Endothelial cell of umbilical vein (primary cell): ENCODE measurements at regions not wholly inside any gene's neighbourhood (a gene's known extent, or its start where the extent isn't known, plus 50 kb on each side); places are given as distances from the start of the nearest gene placed in this dataset.

Experiments used
- BruUV-seq: library from RNA; stranded (reverse); fragments of 400-500 nt; replicated peaks from 2 replicates; lab custom pipeline; 2021; lab: Mats Ljungman, UMichigan
- CTCF ChIA-PET: fragments of 300-600, 350-600 bp; sonication (Branson Sonifier 250); formaldehyde crosslinking; loops from one replicate; lab custom pipeline; 2021; ENCODE audit warnings: antibody characterized with exemption, inconsistent platforms; lab: Charles Lee
- POLR2A ChIA-PET: fragments of 300-600, 350-600 bp; sonication (Branson Sonifier 250); formaldehyde crosslinking; loops from one replicate; lab custom pipeline; 2021; ENCODE audit warnings: antibody characterized with exemption, inconsistent platforms; lab: Charles Lee
- DNase-seq: peaks from one replicate; pipeline ENCODE4 v3.0.0-alpha.2; 2011; ENCODE audit warnings: low read depth, low spot score
- FAIRE-seq: peaks from 2 replicates; lab custom pipeline; 2011; peaks lifted over from hg19 to GRCh38; lab: Jason Lieb, UNC
- H2AFZ ChIP-seq: 2 replicates; pipeline ENCODE4 v1.6.0; 2012; ENCODE audit warnings: low read depth, low read length, control low read depth, inconsistent platforms
- H3K27ac ChIP-seq: 2 replicates; pipeline ENCODE4 v1.5.1; 2011; ENCODE audit warnings: low read depth, mild to moderate bottlenecking, control low read depth, low read length, moderate library complexity; ENCODE audit not compliant: insufficient read depth
- H3K27me3 ChIP-seq, 2 experiments: 2 replicates each; pipeline versions ENCODE4 v1.6.0 to v1.6.1; 2011; ENCODE audit warnings: low read length in 2 of 2, mixed read lengths in 1 of 2; ENCODE audit not compliant: control insufficient read depth in 2 of 2, insufficient read depth in 2 of 2
- H3K36me3 ChIP-seq, 2 experiments: 2 replicates in 1 of 2; 3 replicates in 1 of 2; pipeline ENCODE4 v1.5.1; 2011; ENCODE audit warnings: low read length in 2 of 2, mild to moderate bottlenecking in 1 of 2, moderate library complexity in 1 of 2; ENCODE audit not compliant: control insufficient read depth in 2 of 2, insufficient read depth in 2 of 2; ENCODE audit errors: extremely low read depth in 1 of 2
- H3K4me1 ChIP-seq: 3 replicates; pipeline ENCODE4 v1.5.1; 2011; ENCODE audit warnings: mild to moderate bottlenecking, low read length; ENCODE audit not compliant: control insufficient read depth, insufficient read depth; ENCODE audit errors: extremely low read depth
- H3K4me2 ChIP-seq: 2 replicates; pipeline ENCODE4 v1.6.1; 2011; ENCODE audit warnings: low read length, control low read depth, mixed read lengths; ENCODE audit not compliant: insufficient read depth
- H3K4me3 ChIP-seq, 3 experiments: fragments of 200-600 bp in 1 of 3; sonication (generic), shearing (Covaris generic) in 1 of 3; replicated peaks in 1 of 3; 2 replicates each; pipeline ENCODE4 v1.5.1; 2011 to 2016; ENCODE audit warnings: control low read depth in 3 of 3, low read length in 3 of 3, mild to moderate bottlenecking in 2 of 3, inconsistent platforms in 1 of 3, low read depth in 1 of 3, moderate library complexity in 1 of 3; ENCODE audit not compliant: insufficient read depth in 1 of 3
- H3K79me2 ChIP-seq: 2 replicates; pipeline ENCODE4 v1.6.0; 2012; ENCODE audit warnings: low read length, inconsistent platforms; ENCODE audit not compliant: control insufficient read depth, insufficient read depth
- H3K9ac ChIP-seq: replicated peaks from 2 replicates; pipeline ENCODE3; 2011; ENCODE audit warnings: low read length, control low read depth; ENCODE audit not compliant: insufficient read depth; ENCODE audit errors: extremely low read depth
- H3K9me1 ChIP-seq: replicated peaks from 3 replicates; pipeline ENCODE4 v1.6.0; 2011; ENCODE audit warnings: mild to moderate bottlenecking, low read length; ENCODE audit not compliant: control insufficient read depth, insufficient read depth; ENCODE audit errors: extremely low read depth
- H3K9me3 ChIP-seq: replicated peaks from 2 replicates; pipeline ENCODE4 v1.5.1; 2012; ENCODE audit warnings: low read length, inconsistent platforms; ENCODE audit not compliant: control insufficient read depth, insufficient read depth
- H4K20me1 ChIP-seq: replicated peaks from 2 replicates; pipeline ENCODE3; 2011; ENCODE audit warnings: mild to moderate bottlenecking, low read length; ENCODE audit not compliant: control insufficient read depth, insufficient read depth; ENCODE audit errors: extremely low read depth
- CTCF ChIP-seq, 2 donors: IDR thresholded peaks; 1 replicate in 1 of 2; 2 replicates in 1 of 2; pipeline ENCODE4 v1.5.1; 2011; ENCODE audit warnings: low read length in 2 of 2, mild to moderate bottlenecking in 2 of 2, moderate library complexity in 2 of 2, control low read depth in 1 of 2, inconsistent platforms in 1 of 2, low read depth in 1 of 2; ENCODE audit not compliant: insufficient read depth in 1 of 2; ENCODE audit errors: extremely low read depth in 1 of 2
- EZH2 ChIP-seq: IDR thresholded peaks from 2 replicates; pipeline ENCODE4 v1.6.1; 2012; ENCODE audit warnings: borderline replicate concordance, low read depth, mild to moderate bottlenecking, moderate library complexity, low read length, inconsistent platforms; ENCODE audit not compliant: severe bottlenecking
- FOS ChIP-seq: IDR thresholded peaks from 2 replicates; pipeline ENCODE4 v1.6.1; 2011; ENCODE audit warnings: mild to moderate bottlenecking, low read length, moderate library complexity, borderline replicate concordance; ENCODE audit not compliant: insufficient read depth
- GATA2 ChIP-seq: IDR thresholded peaks from 2 replicates; pipeline ENCODE4 v1.7.0; 2011; ENCODE audit warnings: low read depth, mild to moderate bottlenecking, moderate library complexity, mixed read lengths, low read length; ENCODE audit not compliant: insufficient read length, insufficient read depth
- JUN ChIP-seq: IDR thresholded peaks from 2 replicates; pipeline ENCODE4 v1.6.1; 2011; ENCODE audit warnings: borderline replicate concordance, low read depth; ENCODE audit not compliant: insufficient read length, insufficient read depth
- MAX ChIP-seq: IDR thresholded peaks from 2 replicates; pipeline ENCODE4 v1.6.1; 2011; ENCODE audit not compliant: insufficient read depth, insufficient read length
- MYC ChIP-seq: IDR thresholded peaks from one replicate; pipeline ENCODE4 v1.6.1; 2011; ENCODE audit warnings: mild to moderate bottlenecking, low read depth, low read length
- POLR2A ChIP-seq: IDR thresholded peaks from 2 replicates; pipeline ENCODE4 v1.6.1; 2012; ENCODE audit warnings: low read depth, mild to moderate bottlenecking, control low read depth, low read length
- POLR2AphosphoS5 ChIP-seq: IDR thresholded peaks from 2 replicates; pipeline ENCODE4 v1.6.1; 2012; ENCODE audit warnings: low read depth, mild to moderate bottlenecking, control low read depth, low read length, moderate library complexity; ENCODE audit not compliant: insufficient read depth
- dilution Hi-C: fragments of 300-500 bp; cut with MboI; formaldehyde crosslinking; loops from one replicate; pipeline ENCODE4 v1.15.0; 2019; ENCODE audit warnings: low sequenced_read_pairs; ENCODE audit not compliant: extremely low pct_ligation_motif_present
- intact Hi-C: fragments of 100-400 bp; cut with micrococcal nuclease; formaldehyde crosslinking; loops from one replicate; pipeline ENCODE4 v1.10.0; 2022

- Histone ChIP-seq H3K9ac (no peak overlapping the region), H3K27me3 (no peaks in the 10 kb centered on the region), H3K9me3 (no peaks in the 10 kb centered on the region), H3K79me2 (no peaks in the 10 kb centered on the region), H3K4me2 (peak overlapping the region; percentile 65), H3K9me1 (no peaks in the 10 kb centered on the region), H4K20me1 (no peaks in the 10 kb centered on the region), H3K4me3 (no peak overlapping the region), H3K36me3 (no peaks in the 10 kb centered on the region), H3K4me1 (peaks cover 19% of the 10 kb centered on the region), H3K27ac (peak overlapping the region; percentile 32), H2AFZ (no peak overlapping the region)
- CTCF ChIA-PET = interaction anchor here (0.7 to 2.5 kb wide), 14 partner anchors 9 to 339 kb away, joined by 3 to 15 read pairs (median 4); partner anchors contain the start of genes GPX8 and SNX18
- peak; percentile 58 for TF ChIP-seq FOS
- TF ChIP-seq MAX = no peak
- TF ChIP-seq GATA2 = peak; percentile 36
- TF ChIP-seq CTCF (IDR thresholded peaks at IDR 0.05; ENCODE audit: extremely low read depth in 1 of 2, insufficient read depth in 1 of 2, low read depth in 1 of 2, low read length in 2 of 2) = no peak
- TF ChIP-seq MYC = no peak
- TF ChIP-seq JUN = peak; percentile 23
- no peak for TF ChIP-seq POLR2A
- TF ChIP-seq POLR2AphosphoS5 = peak; percentile 51
- TF ChIP-seq EZH2 = no peak
- peak; percentile 85 for DNase-seq
- FAIRE-seq = peak; percentile 77
- BruUV-seq = TSS peak; percentile 91
- intact Hi-C loops = loop anchor here (1.0 kb wide), 1 partner anchor 14 kb away; no protein-coding TSS in a partner anchor
- dilution Hi-C loops = no loop called here
- POLR2A ChIA-PET = interaction anchor here (0.7 kb wide), 1 partner anchor 13 kb away, joined by 3 read pairs; no protein-coding TSS in a partner anchor
Observed at GRCh38 chr5:54820346-54821134, 164.9 kb downstream of the ESM1 start.
